ENCODE measurements at regions not wholly inside any gene's neighbourhood (a gene's known extent, or its start where the extent isn't known, plus 50 kb on each side); places are given as distances from the start of the nearest gene placed in this dataset.

- no peaks in the 10 kb centered on the region for H3K36me3 ChIP-seq (ENCODE audit: control insufficient read depth, insufficient read depth, low read length)
- CTCF ChIA-PET, result no interaction called here
- intact Hi-C loops (cut with micrococcal nuclease; ENCODE audit: unreplicated experiment), result no loop called here
Observed at GRCh38 chr16:80104401-80104800, 436.4 kb upstream of the DYNLRB2 start.

GRCh38 chr16:80103463-80103862, 437.3 kb upstream of the DYNLRB2 start:
- no peak for DNase-seq
- Histone ChIP-seq H3K36me3 (ENCODE audit: control insufficient read depth, insufficient read depth, low read length) (no peaks in the 10 kb centered on the region), H3K9me3 (peaks cover 10% of the 10 kb centered on the region), H3K27me3 (replicated peaks; ENCODE audit: control insufficient read depth, insufficient read depth, low read length) (no peaks in the 10 kb centered on the region), H3K4me3 (ENCODE audit: low read depth, low read length) (no peak overlapping the region), H3K4me1 (peaks cover 8% of the 10 kb centered on the region; the same call in 1 of the 2 replicates)
- Mint-ChIP-seq H3K4me1 (ENCODE audit: low read depth, unreplicated experiment) (peaks cover 10% of the 10 kb centered on the region), H3K4me3 (ENCODE audit: unreplicated experiment) (no peak overlapping the region), H3K36me3 (ENCODE audit: insufficient read depth, unreplicated experiment) (no peaks in the 10 kb centered on the region), H3K9me3 (ENCODE audit: unreplicated experiment) (peaks cover 9% of the 10 kb centered on the region), H3K27ac (ENCODE audit: unreplicated experiment) (no peak overlapping the region), H3K27me3 (ENCODE audit: insufficient read depth, unreplicated experiment) (no peaks in the 10 kb centered on the region)
- POLR2A ChIA-PET, result no interaction called here
- intact Hi-C loops (cut with micrococcal nuclease; ENCODE audit: unreplicated experiment), result no loop called here
- no peak for TF ChIP-seq CTCF (IDR thresholded peaks at IDR 0.05; ENCODE audit: insufficient read depth in 1 of 2, low read depth in 1 of 2, low read length in 1 of 2, severe bottlenecking in 1 of 2, unreplicated experiment in 1 of 2)
- CTCF ChIA-PET, result no interaction called here
- BruUV-seq (replicated peaks), result no TSS peak

More at GRCh38 chr16:80104401-80104800, 436.4 kb upstream of the DYNLRB2 start:
- Histone ChIP-seq H3K27me3 (replicated peaks; ENCODE audit: control insufficient read depth, insufficient read depth, low read length) (no peaks in the 10 kb centered on the region), H3K9me3 (peaks cover 4% of the 10 kb centered on the region; the same call in 1 of the 2 replicates), H3K4me1 (peaks cover 8% of the 10 kb centered on the region; the same call in 1 of the 2 replicates), H3K4me3 (ENCODE audit: low read depth, low read length) (no peak overlapping the region)
- peak overlapping the region; percentile 73 for H3K27ac Mint-ChIP-seq (ENCODE audit: unreplicated experiment)
- H3K4me3 Mint-ChIP-seq (ENCODE audit: unreplicated experiment), result no peak overlapping the region
- no peaks in the 10 kb centered on the region for H3K27me3 Mint-ChIP-seq (ENCODE audit: insufficient read depth, unreplicated experiment)
- H3K36me3 Mint-ChIP-seq (ENCODE audit: insufficient read depth, unreplicated experiment), result no peaks in the 10 kb centered on the region
- peaks cover 10% of the 10 kb centered on the region for H3K4me1 Mint-ChIP-seq (ENCODE audit: low read depth, unreplicated experiment)
- POLR2A ChIA-PET, result no interaction called here
- no TSS peak for BruUV-seq (replicated peaks)
- no peak for TF ChIP-seq CTCF (IDR thresholded peaks at IDR 0.05; ENCODE audit: insufficient read depth in 1 of 2, low read depth in 1 of 2, low read length in 1 of 2, severe bottlenecking in 1 of 2, unreplicated experiment in 1 of 2)
- no peak for DNase-seq
- peaks cover 9% of the 10 kb centered on the region for H3K9me3 Mint-ChIP-seq (ENCODE audit: unreplicated experiment)

GRCh38 chr16:80100846-80101451, 439.8 kb upstream of the DYNLRB2 start:
- H3K27me3 ChIP-seq (replicated peaks; ENCODE audit: control insufficient read depth, insufficient read depth, low read length), result no peaks in the 10 kb centered on the region
- peaks cover 8% of the 10 kb centered on the region; the same call in 1 of the 2 replicates for H3K4me1 ChIP-seq
- POLR2A ChIA-PET, result no interaction called here
- Mint-ChIP-seq H3K9me3 (ENCODE audit: unreplicated experiment) (peaks cover 30% of the 10 kb centered on the region), H3K4me1 (ENCODE audit: low read depth, unreplicated experiment) (peaks cover 10% of the 10 kb centered on the region), H3K36me3 (ENCODE audit: insufficient read depth, unreplicated experiment) (no peaks in the 10 kb centered on the region), H3K27ac (ENCODE audit: unreplicated experiment) (no peak overlapping the region), H3K4me3 (ENCODE audit: unreplicated experiment) (no peak overlapping the region), H3K27me3 (ENCODE audit: insufficient read depth, unreplicated experiment) (no peaks in the 10 kb centered on the region)
- CTCF ChIA-PET, result interaction anchor here (0.5 kb wide), 1 partner anchor 607 kb away, joined by 4 read pairs; no protein-coding TSS in a partner anchor
- no peak overlapping the region for H3K4me3 ChIP-seq (ENCODE audit: low read depth, low read length)
- peaks cover 13% of the 10 kb centered on the region for H3K9me3 ChIP-seq
- TF ChIP-seq CTCF (IDR thresholded peaks at IDR 0.05; ENCODE audit: insufficient read depth in 1 of 2, low read depth in 1 of 2, low read length in 1 of 2, severe bottlenecking in 1 of 2, unreplicated experiment in 1 of 2), result no peak
- H3K36me3 ChIP-seq (ENCODE audit: control insufficient read depth, insufficient read depth, low read length), result no peaks in the 10 kb centered on the region
- DNase-seq, result no peak
- intact Hi-C loops (cut with micrococcal nuclease; ENCODE audit: unreplicated experiment), result no loop called here
- BruUV-seq (replicated peaks), result no TSS peak

Measured in Caco-2 (cell line).